ENCODE measurements at regions not wholly inside any gene's neighbourhood (a gene's known extent, or its start where the extent isn't known, plus 50 kb on each side); places are given as distances from the start of the nearest gene placed in this dataset.

GRCh38 chr13:51524312-51524711, 60.0 kb upstream of the WDFY2 start:
- peaks cover 7% of the 10 kb centered on the region for H3K9me3 Mint-ChIP-seq (ENCODE audit: unreplicated experiment)
- intact Hi-C loops (cut with micrococcal nuclease), result loop anchor here (5.0 kb wide), 1 partner anchor 103 kb away; no protein-coding TSS in a partner anchor
- H3K36me3 Mint-ChIP-seq (ENCODE audit: insufficient read depth, unreplicated experiment), result peaks cover 10% of the 10 kb centered on the region
- POLR2A ChIA-PET, result interaction anchor here (0.7 to 5.5 kb wide), 6 partner anchors 11 to 70 kb away, joined by 3 to 44 read pairs (median 12); partner anchors contain the start of gene INTS6
- TF ChIP-seq, protein P1, sequence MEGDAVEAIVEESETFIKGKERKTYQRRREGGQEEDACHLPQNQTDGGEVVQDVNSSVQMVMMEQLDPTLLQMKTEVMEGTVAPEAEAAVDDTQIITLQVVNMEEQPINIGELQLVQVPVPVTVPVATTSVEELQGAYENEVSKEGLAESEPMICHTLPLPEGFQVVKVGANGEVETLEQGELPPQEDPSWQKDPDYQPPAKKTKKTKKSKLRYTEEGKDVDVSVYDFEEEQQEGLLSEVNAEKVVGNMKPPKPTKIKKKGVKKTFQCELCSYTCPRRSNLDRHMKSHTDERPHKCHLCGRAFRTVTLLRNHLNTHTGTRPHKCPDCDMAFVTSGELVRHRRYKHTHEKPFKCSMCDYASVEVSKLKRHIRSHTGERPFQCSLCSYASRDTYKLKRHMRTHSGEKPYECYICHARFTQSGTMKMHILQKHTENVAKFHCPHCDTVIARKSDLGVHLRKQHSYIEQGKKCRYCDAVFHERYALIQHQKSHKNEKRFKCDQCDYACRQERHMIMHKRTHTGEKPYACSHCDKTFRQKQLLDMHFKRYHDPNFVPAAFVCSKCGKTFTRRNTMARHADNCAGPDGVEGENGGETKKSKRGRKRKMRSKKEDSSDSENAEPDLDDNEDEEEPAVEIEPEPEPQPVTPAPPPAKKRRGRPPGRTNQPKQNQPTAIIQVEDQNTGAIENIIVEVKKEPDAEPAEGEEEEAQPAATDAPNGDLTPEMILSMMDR (IDR thresholded peaks at IDR 0.05; ENCODE audit: unreplicated experiment), result no peak
- H3K4me1 Mint-ChIP-seq (ENCODE audit: insufficient read depth, unreplicated experiment), result peaks cover 15% of the 10 kb centered on the region
- DNase-seq (ENCODE audit: unreplicated experiment), result peak; percentile 65
- H3K27me3 Mint-ChIP-seq (ENCODE audit: insufficient read depth, unreplicated experiment), result no peaks in the 10 kb centered on the region
- CTCF ChIA-PET, result interaction anchor here (0.5 to 0.6 kb wide), 2 partner anchors 27 to 234 kb away, joined by 3 read pairs; no protein-coding TSS in a partner anchor
- H3K27ac Mint-ChIP-seq (ENCODE audit: low read depth, unreplicated experiment), result no peak overlapping the region
- H3K4me3 Mint-ChIP-seq (ENCODE audit: unreplicated experiment), result no peak overlapping the region
- no TSS peak for BruUV-seq (replicated peaks)

DNA sequence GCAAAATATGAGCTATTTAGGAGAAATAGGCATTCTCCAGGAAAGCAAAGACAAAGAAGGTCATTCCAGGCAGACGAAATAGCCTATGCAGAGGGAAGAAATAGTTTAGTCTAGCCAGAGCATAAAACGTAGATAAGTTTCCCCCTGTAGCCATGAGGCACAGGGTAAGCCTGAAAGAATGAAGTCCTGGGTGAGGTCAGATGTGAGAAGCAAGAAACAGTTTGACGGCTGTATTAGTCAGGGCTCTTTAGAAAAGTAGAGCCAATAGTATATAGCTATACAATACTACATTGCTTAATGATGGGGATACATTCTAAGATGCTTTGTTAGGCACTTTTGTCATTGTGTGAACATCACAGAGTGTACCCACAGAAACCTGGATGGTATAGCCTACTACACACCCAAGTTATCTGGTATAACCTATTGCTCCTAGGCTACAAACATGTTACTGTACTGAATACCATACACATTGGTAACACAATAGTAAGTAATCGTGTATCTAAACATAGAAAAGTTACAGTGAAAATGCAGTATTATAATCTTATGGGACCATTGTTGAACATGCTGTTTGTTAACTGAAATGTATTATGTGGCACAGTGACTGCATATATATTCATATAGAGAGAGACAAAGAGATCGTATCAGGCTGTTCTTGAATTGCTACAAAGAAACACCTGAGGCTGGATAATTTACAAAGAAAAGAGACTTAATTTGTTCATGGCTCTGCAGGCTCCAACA, 59.3 kb upstream of the WDFY2 start:
- intact Hi-C loops (cut with micrococcal nuclease), result loop anchor here (5.0 kb wide), 1 partner anchor 102 kb away; no protein-coding TSS in a partner anchor
- TF ChIP-seq, protein P1 (IDR thresholded peaks at IDR 0.05; ENCODE audit: unreplicated experiment), result no peak
- peaks cover 11% of the 10 kb centered on the region for H3K4me1 Mint-ChIP-seq (ENCODE audit: insufficient read depth, unreplicated experiment)
- POLR2A ChIA-PET, result interaction anchor here (0.7 to 5.5 kb wide), 6 partner anchors 10 to 71 kb away, joined by 3 to 44 read pairs (median 12); partner anchors contain the start of gene INTS6
- H3K27me3 Mint-ChIP-seq (ENCODE audit: insufficient read depth, unreplicated experiment), result no peaks in the 10 kb centered on the region
- DNase-seq (ENCODE audit: unreplicated experiment), result no peak
- no peak overlapping the region for H3K27ac Mint-ChIP-seq (ENCODE audit: low read depth, unreplicated experiment)
- H3K36me3 Mint-ChIP-seq (ENCODE audit: insufficient read depth, unreplicated experiment), result peaks cover 12% of the 10 kb centered on the region
- CTCF ChIA-PET, result interaction anchor here (0.5 to 0.6 kb wide), 2 partner anchors 27 to 233 kb away, joined by 3 read pairs; no protein-coding TSS in a partner anchor
- no peak overlapping the region for H3K4me3 Mint-ChIP-seq (ENCODE audit: unreplicated experiment)
- BruUV-seq (replicated peaks), result TSS peak; percentile 49
- H3K9me3 Mint-ChIP-seq (ENCODE audit: unreplicated experiment), result peaks cover 7% of the 10 kb centered on the region

GRCh38 chr13:51525567-51526167, 58.6 kb upstream of the WDFY2 start:
- Mint-ChIP-seq H3K4me3 (ENCODE audit: unreplicated experiment) (no peak overlapping the region), H3K27ac (ENCODE audit: low read depth, unreplicated experiment) (no peak overlapping the region), H3K27me3 (ENCODE audit: insufficient read depth, unreplicated experiment) (no peaks in the 10 kb centered on the region), H3K4me1 (ENCODE audit: insufficient read depth, unreplicated experiment) (peaks cover 4% of the 10 kb centered on the region), H3K36me3 (ENCODE audit: insufficient read depth, unreplicated experiment) (peaks cover 12% of the 10 kb centered on the region), H3K9me3 (ENCODE audit: unreplicated experiment) (peaks cover 7% of the 10 kb centered on the region)
- ChIA-PET CTCF (interaction anchor here (0.6 kb wide), 1 partner anchor 272 kb away, joined by 3 read pairs; no protein-coding TSS in a partner anchor), POLR2A (interaction anchor here (0.6 to 5.5 kb wide), 6 partner anchors 9 to 117 kb away, joined by 3 to 44 read pairs (median 12); partner anchors contain the start of gene INTS6)
- intact Hi-C loops (cut with micrococcal nuclease), result no loop called here
- TF ChIP-seq, protein P1 (IDR thresholded peaks at IDR 0.05; ENCODE audit: unreplicated experiment), result no peak
- DNase-seq (ENCODE audit: unreplicated experiment), result no peak
- no TSS peak for BruUV-seq (replicated peaks)

- H3K9me3 Mint-ChIP-seq (ENCODE audit: unreplicated experiment), result peaks cover 7% of the 10 kb centered on the region
- no peaks in the 10 kb centered on the region for H3K27me3 Mint-ChIP-seq (ENCODE audit: insufficient read depth, unreplicated experiment)
- no peak overlapping the region for H3K4me3 Mint-ChIP-seq (ENCODE audit: unreplicated experiment)
- peaks cover 12% of the 10 kb centered on the region for H3K36me3 Mint-ChIP-seq (ENCODE audit: insufficient read depth, unreplicated experiment)
- ChIA-PET CTCF (interaction anchor here (0.6 kb wide), 2 partner anchors 272 to 450 kb away, joined by 3 read pairs; no protein-coding TSS in a partner anchor), POLR2A (interaction anchor here (0.6 to 5.5 kb wide), 5 partner anchors 12 to 118 kb away, joined by 3 to 44 read pairs (median 4); partner anchors contain the start of gene INTS6)
- DNase-seq (ENCODE audit: unreplicated experiment), result no peak
- intact Hi-C loops (cut with micrococcal nuclease), result no loop called here
- BruUV-seq (replicated peaks), result no TSS peak
- no peaks in the 10 kb centered on the region for H3K4me1 Mint-ChIP-seq (ENCODE audit: insufficient read depth, unreplicated experiment)
- H3K27ac Mint-ChIP-seq (ENCODE audit: low read depth, unreplicated experiment), result no peak overlapping the region
- TF ChIP-seq, protein P1 (IDR thresholded peaks at IDR 0.05; ENCODE audit: unreplicated experiment), result no peak
Observed at GRCh38 chr13:51526202-51526601, 58.1 kb upstream of the WDFY2 start.
